Esophagus mucosa (tissue), 1 donor: ENCODE measurements at regions not wholly inside any gene's neighbourhood (a gene's known extent, or its start where the extent isn't known, plus 50 kb on each side); places are given as distances from the start of the nearest gene placed in this dataset.
"Not testable (repeated sequence)": the region's sequence is repeated elsewhere in the genome, so short reads cannot be mapped to it uniquely, and the experiment has no call there.

Source experiments
- ATAC-seq: fragments of 200-7000 bp; cut with Tn5 transposase; one replicate; pipeline ENCODE4 v1.9.1; 2020
- donor health status: DM: yes; HTN: yes; CAD: no.

GRCh38 chr7:68788529-68788928 is 809.7 kb upstream of the AUTS2 start:
- not testable (repeated sequence) for ATAC-seq

DNA sequence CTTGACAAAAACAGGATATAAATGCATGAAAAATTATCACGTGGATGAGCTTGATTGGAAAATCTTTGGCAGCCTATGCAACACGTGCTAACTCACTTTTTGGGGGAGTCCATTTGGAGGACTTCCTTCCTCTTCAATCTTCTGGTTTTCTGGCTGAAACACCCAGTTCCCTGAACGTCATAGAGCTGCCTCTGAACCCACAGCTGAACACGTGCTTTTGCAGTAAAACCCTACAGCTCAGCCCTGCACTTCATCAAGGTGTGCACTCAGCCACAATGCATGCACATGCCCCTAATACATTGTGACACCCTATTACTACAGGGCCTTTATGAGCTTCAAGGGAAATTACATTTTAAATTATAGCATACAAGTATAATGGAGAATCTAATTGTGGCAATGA is 808.7 kb upstream of the AUTS2 start:
- ATAC-seq: no peak

DNA sequence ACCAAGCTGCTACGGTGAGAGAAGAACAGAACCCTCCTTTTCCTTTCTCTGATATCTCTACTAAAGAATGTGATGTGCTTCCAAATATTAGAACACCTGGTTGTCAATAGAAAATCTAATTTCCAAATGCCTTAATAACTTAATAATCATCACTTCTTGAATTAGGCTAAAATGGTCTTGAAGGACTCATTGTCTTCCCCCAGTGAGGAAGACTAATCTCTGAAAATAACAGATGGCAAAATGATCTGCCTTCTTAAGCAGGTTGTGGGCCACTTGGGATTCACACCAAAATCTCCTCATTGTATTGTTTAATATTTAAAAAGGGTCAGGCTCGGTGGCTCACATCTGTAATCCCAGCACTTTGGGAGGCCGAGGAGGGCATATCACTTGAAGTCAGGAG is 805.9 kb upstream of the AUTS2 start:
- no peak for ATAC-seq

GRCh38 chr7:68793513-68793912 is 804.8 kb upstream of the AUTS2 start:
- ATAC-seq: no peak

DNA sequence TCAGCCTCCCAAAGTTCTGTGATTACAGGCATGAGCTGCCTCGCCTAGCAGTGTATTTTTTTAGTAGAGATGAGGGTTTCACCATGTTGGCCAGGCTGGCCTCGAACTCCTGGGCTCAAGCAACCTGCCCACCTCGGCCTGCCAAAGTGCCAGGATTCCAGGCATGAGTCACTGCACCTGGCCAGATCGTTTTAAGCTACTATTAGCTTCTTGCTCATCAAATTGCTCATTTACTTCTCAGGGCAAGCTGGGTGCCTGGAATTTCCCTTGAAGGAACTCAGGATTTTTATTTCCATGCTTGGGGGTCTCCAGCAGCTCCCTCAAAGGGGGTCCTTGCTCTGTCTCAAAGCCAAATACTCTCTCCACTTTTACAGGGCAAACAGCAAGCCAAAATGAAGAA is 798.0 kb upstream of the AUTS2 start:
- ATAC-seq: no peak

DNA sequence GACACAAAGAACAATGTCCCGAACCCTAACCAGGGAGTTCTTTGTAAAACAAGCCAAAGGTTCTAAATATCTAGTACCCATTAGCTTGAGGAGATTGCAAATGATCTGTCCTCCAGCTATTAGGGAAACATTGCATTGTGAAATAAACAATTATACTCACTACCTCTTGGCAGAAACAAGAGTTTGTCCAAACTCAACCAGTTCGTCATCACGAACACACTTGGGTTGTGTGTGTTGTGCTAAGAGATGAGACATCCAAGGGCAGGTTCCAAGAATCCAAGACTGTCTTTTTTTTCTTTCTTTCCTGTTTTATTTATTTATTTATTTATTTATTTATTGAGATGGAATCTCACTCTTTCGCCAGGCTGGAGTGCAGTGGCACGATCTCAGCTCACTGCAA is 793.1 kb upstream of the AUTS2 start:
- ATAC-seq: no peak

GRCh38 chr7:68807666-68808065 is 790.6 kb upstream of the AUTS2 start:
- ATAC-seq: no peak

DNA sequence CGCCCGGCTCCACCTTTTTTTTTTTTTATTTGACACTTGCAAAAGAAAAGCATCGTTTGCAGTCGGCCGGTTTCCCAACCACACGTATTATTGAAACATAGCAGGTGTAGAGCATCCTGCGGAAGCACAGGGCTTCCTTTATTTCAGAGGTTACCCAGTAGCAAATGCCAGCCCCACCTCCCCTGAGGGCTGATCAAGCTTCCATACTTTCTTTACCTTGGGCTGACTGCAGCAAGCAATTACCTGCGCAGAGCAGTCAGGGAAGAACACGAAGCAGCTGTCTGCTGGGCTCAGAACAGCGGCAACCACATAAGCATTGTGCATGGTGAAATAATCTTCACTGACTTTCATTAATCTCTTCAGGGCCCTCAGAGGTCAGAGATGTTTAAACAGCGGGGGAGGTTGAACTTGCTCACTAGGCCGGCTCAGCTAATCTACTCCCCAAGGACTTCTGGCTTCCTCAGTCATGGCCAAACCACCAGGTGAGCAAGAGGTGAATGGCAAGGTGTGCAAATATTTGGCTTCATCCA is 784.7 kb upstream of the AUTS2 start:
- ATAC-seq: no peak

- ATAC-seq: no peak
Measured at GRCh38 chr7:68816491-68816890, 781.8 kb upstream of the AUTS2 start.

DNA sequence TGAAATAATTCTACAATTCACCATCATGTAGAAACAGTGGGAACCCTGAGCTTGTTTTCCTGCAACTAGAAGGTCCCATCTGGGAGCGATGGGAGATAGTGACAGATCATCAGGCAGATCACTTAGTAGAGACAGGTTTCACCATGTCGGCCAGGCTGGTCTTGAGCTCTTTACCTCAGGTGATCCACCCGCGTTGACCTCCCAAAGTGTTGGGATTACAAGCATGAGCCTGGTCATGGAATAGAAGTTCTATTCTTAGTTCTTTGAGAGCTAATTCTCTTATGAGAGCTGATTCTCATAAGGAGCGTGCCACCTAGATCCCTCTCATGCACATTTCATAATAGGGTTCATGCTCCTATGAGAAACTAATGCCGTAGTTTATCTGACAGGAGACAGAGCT is 778.0 kb upstream of the AUTS2 start:
- ATAC-seq: no peak

- ATAC-seq: no peak
Measured at GRCh38 chr7:68821846-68822245, 776.4 kb upstream of the AUTS2 start.

DNA sequence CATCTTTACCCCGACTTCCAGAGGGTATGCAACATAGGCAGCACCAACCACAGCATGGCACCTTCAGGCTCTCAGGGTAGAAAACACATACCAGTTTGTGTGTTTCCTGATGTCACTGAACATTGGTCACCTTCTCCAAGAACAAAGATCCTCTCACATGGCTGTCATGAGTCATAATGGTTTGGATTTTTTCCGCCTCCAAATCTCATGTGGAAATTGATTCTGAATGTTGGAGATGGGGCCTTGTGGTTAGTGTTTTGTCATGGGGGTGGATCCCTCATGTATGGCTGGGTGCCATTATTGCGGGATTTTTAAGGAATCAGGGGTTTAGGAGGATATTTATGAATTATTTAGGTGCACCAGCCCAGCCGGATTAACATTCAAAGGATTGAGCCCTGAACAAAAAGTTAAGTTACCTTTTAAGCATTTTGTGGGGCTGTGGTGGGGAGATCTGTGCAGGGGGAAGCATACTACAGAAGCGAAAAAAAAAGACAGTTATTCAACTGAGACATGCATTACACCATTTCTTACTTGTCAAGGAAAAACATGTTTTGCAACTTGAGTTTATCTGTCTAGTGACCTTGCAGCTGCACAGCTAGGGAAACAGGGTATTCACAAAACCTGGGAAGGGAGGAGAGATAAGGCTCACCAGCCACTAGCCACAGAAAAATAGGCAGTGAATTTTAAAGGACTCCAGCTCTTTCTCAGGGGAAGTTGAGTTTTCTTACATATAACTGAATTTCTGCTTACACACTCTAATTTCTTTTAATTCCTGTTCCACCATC is 774.1 kb upstream of the AUTS2 start:
- no peak for ATAC-seq

DNA sequence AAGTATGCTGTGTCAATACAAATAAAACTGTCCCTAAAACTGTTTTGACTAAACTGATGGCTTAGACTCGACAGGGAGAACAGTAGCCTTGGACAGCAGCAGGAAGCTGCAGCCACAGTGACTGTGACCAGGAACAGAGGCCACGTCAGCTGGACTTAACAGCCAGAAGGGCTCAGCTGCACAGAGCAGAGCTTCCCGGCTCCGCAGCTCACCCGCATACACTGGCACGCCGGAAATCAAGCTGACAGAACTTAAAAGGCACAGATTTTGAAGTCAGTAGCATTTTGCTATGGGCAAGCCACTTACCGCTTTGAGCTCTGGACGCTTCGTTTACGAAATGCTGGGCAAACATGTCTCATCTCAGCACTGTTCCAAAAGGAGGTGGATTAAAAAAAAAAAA is 769.7 kb upstream of the AUTS2 start:
- no peak for ATAC-seq

DNA sequence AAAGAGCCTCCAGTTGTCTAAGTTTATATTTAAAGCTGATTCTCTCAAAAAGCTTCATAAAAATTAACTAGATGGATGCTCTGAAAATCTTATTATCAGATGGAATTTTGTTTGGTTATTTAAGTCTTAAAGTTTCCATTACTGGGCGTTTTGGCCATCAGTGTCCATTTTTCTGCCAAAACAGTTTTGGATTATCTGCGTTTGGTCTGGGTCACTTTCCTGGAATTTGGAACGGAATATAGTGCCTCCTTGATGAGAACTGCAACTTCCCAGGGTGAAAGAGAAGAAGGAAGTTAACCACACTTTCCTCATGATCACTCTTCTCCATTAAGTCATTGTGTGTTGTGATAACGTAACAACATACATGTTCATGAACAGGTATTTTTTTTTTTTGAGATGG is 764.9 kb upstream of the AUTS2 start:
- no peak for ATAC-seq

DNA sequence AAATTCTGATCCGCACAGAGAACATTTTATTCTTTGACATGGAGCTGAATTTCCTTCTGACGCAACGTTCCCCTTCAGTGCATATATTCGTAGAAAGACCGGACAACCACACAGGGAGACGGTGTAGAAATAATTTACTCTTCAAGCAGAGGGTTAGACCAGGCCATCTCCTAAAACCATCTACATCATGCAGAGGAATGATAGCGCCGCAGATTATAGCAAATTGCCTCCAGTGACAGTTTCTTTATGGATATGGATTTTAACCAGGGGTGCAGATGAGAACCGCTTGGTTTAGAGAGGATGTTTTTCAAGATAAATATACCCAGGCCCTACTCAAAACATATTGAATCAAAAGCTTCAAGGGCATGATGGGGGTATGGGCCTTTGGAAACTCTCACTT is 759.3 kb upstream of the AUTS2 start:
- no peak for ATAC-seq

GRCh38 chr7:68840991-68841390 is 757.3 kb upstream of the AUTS2 start:
- no peak for ATAC-seq

DNA sequence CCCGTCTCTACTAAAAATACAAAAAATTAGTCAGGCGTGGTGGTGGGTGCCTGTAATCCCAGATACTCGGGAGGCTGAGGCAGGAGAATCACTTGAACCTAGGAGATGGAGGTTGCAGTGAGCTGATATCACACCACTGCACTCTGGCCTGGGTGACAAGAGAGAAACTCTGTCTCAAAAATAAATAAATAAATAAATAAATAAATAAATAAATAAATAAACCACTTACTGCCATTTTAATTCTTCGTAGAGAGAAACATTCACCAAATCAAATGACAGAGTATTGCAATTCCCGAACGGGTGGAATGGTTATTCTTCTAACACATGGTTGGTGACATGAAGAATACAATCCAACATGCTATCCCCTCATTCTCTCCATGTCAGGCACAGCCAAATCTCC is 754.3 kb upstream of the AUTS2 start:
- not testable (repeated sequence) for ATAC-seq

GRCh38 chr7:68846811-68847325 is 751.4 kb upstream of the AUTS2 start:
- ATAC-seq: no peak

- ATAC-seq: no peak
Measured at GRCh38 chr7:68853254-68853653, 745.0 kb upstream of the AUTS2 start.

DNA sequence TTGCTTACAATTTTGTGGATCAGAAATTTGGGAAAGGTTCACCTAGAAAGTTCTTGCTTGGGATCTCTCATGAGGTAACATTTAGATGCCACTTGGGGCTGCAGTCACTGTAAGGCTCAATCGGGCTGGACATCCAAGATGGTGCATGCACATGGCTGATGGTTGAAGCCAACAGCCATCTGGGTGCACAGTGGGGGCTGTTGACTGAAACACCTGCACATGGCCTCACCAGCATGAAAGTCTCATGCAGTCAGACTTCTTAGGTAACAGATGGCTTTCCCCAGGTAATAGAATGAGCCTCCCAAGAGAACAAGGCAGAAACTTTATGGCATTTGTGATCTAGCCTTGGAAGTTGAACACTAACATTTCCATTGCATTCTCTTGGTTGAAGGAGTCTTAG is 740.7 kb upstream of the AUTS2 start:
- ATAC-seq: no peak

DNA sequence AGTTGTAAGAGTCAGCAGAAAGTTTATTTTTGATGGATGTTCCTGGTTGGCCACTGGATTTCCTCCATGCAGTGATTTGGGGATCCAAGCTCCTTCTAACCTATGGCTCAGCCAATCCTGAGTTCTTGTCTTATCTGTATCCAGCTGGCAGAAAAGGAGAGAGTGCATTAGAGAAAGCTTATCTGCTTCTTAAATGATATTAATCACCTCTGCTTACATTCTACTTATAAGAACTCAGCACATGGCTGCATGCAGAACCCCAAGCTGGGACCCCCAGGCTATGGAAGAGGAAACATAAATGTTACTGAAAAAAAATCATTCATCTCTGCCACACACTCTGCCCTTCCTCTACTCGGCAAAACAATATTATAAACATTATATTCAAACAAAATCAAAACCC is 739.8 kb upstream of the AUTS2 start:
- no peak for ATAC-seq

DNA sequence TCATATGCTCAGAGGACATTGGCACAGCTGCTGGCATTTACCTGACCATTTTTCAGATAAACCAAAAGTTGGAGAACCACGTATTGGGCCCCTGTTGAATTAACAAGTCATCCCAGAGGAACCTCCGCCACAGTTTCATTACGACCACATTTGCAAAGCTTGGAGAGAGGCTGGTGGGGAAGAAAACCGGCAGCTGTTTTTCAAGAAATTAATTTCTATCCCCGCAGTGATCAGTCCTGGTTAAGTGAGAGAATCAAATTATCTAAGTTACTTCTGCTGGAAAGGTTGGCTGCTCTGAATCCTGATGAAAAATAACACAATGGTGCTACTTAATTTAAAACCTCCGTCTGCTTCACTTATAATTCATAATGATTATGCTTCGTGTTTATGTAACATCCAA is 737.1 kb upstream of the AUTS2 start:
- no peak for ATAC-seq

- no peak for ATAC-seq
Measured at GRCh38 chr7:68862261-68862660, 736.0 kb upstream of the AUTS2 start.

DNA sequence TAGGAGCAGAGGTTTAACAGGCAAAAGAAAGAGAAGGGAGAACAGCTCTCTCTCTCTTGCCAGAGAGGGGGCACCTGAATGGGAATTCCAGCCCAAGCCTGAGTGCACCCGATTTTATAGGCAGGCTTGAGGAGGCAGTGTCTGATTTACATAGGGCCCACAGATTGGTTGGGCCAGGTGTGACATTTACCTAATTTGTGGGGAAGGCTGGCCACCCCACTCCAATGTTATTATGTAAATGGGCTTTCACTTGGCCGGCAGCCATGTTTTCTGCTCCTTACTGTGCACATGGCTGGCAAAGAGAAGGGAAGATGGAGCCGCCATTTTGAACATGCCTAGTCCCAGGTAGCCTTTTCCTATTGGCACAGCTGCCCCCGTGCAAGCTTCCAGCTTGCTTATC is 735.5 kb upstream of the AUTS2 start:
- ATAC-seq: no peak
